ENCODE measurements at regions not wholly inside any gene's neighbourhood (a gene's known extent, or its start where the extent isn't known, plus 50 kb on each side); places are given as distances from the start of the nearest gene placed in this dataset.
A peak's percentile ranks its signal among the peaks of the same experiment; 100 is the strongest.

DNA sequence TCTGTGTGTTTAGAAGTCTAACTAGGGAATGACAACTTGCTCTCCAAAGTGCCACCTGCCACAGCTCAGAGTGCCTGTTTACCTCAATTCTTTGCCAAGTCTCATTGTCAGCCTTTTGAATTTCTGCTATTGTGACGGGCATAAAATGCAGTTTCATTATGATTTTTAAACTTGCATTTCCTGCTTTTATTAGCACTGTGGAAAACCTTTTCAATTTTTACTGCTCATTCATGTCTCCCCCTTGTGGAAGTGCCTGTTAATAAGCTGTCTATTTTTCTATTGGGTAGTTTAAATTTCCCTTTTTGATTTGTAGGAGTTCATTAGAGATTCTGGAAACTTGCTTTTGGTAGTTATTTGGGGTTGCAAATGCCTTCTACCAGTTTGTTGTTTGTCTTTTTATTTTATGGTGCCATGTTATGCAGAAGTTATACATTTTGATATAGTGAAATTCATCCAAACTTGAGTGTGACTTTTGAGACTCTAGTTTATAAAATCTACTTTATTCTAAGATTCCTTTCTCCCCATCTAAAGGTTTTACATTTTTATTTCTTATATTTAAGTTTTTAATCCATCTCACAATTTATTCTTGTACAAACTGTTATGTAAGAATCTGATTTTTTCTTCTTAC is 53.9 kb upstream of the FRMD4B start:
- peak; percentile 22 for DNase-seq (ENCODE audit: low read depth)

DNA sequence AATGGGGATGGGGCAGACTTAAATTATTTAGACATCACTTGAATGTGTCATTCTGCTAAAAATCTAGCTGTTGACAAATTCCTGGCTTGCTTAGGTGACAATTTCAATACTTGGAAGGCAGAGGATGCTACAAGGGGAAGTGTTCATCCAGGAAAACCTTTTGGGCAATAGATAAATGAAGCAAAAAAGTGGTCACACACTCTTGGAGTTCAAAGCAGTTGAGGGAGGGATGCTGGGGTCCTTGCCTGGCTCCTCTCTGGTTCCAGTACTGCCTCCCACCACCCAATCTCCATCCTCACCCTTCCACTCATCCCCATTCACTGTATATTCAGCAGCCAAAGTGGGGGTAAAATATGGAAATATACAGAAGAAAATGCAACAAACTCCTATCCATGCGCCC is 52.6 kb upstream of the FRMD4B start:
- no peak for DNase-seq (ENCODE audit: low read depth)

DNA sequence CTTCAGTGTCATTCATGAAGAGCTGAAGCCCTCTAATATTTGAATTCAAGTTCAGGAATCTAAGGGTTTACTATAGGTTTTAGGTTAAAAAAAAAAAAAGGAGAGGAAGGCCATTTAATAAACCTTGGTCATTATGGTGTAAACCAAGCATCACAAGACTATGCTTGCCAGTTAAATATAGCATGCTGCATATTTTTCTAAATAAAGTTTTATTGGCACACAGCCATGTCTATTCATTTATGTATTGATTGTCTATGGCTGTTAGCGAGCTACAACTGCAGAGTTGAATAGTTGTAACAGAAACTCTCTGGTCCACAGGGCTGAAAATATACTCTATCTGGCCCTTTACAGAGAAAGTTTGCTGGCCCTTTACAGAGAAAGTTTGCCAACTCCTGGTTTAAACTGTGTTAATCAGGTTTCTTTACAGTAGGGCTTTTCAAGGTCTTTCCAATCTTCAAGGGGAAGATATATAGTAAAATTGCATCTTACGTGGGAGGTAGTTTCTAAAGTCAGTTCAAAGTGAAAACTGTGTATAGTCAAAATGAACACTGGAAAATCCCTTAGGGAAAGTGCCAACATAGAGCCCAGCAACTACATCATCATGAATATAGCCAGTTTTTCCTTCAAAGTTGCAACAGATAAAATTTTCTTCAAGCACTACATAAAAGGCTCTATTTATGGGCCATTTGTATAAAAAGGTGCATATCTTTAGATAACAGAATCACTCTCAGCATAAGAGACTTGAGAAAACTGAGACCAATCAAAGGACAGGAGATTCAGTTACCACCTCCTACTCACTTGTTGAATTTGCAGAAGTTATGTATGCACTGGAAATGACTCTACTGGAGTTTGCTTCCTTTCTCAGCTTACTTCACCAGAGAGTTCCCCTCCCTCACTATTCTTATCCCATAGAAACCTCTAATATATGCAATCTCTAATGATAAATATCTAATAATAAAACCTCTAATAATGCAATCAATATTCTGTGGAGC is 49.7 kb upstream of the FRMD4B start:
- DNase-seq (ENCODE audit: low read depth) = no peak
